ENCODE measurements at regions not wholly inside any gene's neighbourhood (a gene's known extent, or its start where the extent isn't known, plus 50 kb on each side); places are given as distances from the start of the nearest gene placed in this dataset.

GRCh38 chr6:119985952-119986736 is 636.6 kb upstream of the MAN1A1 start:
- H3K9me3 ChIP-seq (ENCODE audit: control insufficient read depth, insufficient read depth, low read length) = no peaks in the 10 kb centered on the region; the same call in 1 of the 2 replicates
- dilution Hi-C loops (cut with HindIII; ENCODE audit: low sequenced_read_pairs, unreplicated experiment) = no loop called here
- H2BK15ac ChIP-seq (ENCODE audit: low read depth, low read length) = no peak overlapping the region
- H3K36me3 ChIP-seq (ENCODE audit: control insufficient read depth, insufficient read depth, low read length) = no peaks in the 10 kb centered on the region
- no peak overlapping the region for H4K91ac ChIP-seq (ENCODE audit: insufficient read depth, low read depth, low read length)
- H4K5ac ChIP-seq (ENCODE audit: low read depth, low read length) = no peak overlapping the region
- H3K56ac ChIP-seq (ENCODE audit: extremely low read depth, insufficient read depth, low read length) = no peak overlapping the region
- H3K14ac ChIP-seq (replicated peaks; ENCODE audit: low read depth, low read length) = no peak overlapping the region
- intact Hi-C loops (cut with micrococcal nuclease) = no loop called here
- no TSS peak for BruUV-seq (replicated peaks)
- no peak overlapping the region for H2BK5ac ChIP-seq (ENCODE audit: low read depth, low read length, poor library complexity, severe bottlenecking)
- in situ Hi-C loops (cut with MboI; ENCODE audit: low sequenced_read_pairs) = no loop called here
- DNase-seq = no peak
- POLR2A ChIA-PET (ENCODE audit: unreplicated experiment) = no interaction called here
- no peak overlapping the region for H3K27ac ChIP-seq (ENCODE audit: insufficient read depth, low read length)
- H3K23ac ChIP-seq (ENCODE audit: low read depth, low read length) = no peak overlapping the region
- H3K79me1 ChIP-seq (ENCODE audit: low read depth in 1 of 2, low read length in 2 of 2) = no peaks in the 10 kb centered on the region
- no peak overlapping the region for H3K4me3 ChIP-seq (ENCODE audit: insufficient read depth, low read depth, low read length)
- H3K9me1 ChIP-seq (ENCODE audit: insufficient read depth, low read length) = no peaks in the 10 kb centered on the region
- no peak overlapping the region for H4K8ac ChIP-seq (ENCODE audit: low read depth in 2 of 2, low read length in 2 of 2)
- H2BK20ac ChIP-seq (ENCODE audit: low read depth, low read length) = no peak overlapping the region
- H4K20me1 ChIP-seq (ENCODE audit: insufficient read depth, low read length) = no peaks in the 10 kb centered on the region
- no peak for ATAC-seq (ENCODE audit: low read depth)
- H3K4me2 ChIP-seq (ENCODE audit: low read depth, low read length) = no peak overlapping the region
- no peak overlapping the region for H3K9ac ChIP-seq (ENCODE audit: low read depth, low read length)
- no peak for TF ChIP-seq RCOR1 (IDR thresholded peaks at IDR 0.05; ENCODE audit: insufficient replicate concordance, low read length)
- TF ChIP-seq, protein P1, sequence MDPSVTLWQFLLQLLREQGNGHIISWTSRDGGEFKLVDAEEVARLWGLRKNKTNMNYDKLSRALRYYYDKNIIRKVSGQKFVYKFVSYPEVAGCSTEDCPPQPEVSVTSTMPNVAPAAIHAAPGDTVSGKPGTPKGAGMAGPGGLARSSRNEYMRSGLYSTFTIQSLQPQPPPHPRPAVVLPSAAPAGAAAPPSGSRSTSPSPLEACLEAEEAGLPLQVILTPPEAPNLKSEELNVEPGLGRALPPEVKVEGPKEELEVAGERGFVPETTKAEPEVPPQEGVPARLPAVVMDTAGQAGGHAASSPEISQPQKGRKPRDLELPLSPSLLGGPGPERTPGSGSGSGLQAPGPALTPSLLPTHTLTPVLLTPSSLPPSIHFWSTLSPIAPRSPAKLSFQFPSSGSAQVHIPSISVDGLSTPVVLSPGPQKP (IDR thresholded peaks at IDR 0.05; ENCODE audit: borderline replicate concordance, low read depth, low read length) = no peak
- no peak for TF ChIP-seq FOS (IDR thresholded peaks at IDR 0.05; ENCODE audit: low read depth, low read length)
- TF ChIP-seq SMC3 (IDR thresholded peaks at IDR 0.05; ENCODE audit: low read depth, low read length) = no peak
- no peak overlapping the region for H2AK5ac ChIP-seq (ENCODE audit: low read depth, low read length)
- no peak overlapping the region for H2BK120ac ChIP-seq (ENCODE audit: low read depth, low read length)
- CTCF ChIA-PET = no interaction called here
- H2AK9ac ChIP-seq (replicated peaks; ENCODE audit: low read depth, low read length, poor library complexity) = no peak overlapping the region
- H3K27me3 ChIP-seq (ENCODE audit: control insufficient read depth, insufficient read depth, low read length) = no peaks in the 10 kb centered on the region
- H3K4ac ChIP-seq (ENCODE audit: low read depth, low read length) = no peak overlapping the region
- no peak overlapping the region for H2AFZ ChIP-seq (replicated peaks; ENCODE audit: low read length, poor library complexity)
- no peaks in the 10 kb centered on the region for H3K4me1 ChIP-seq (ENCODE audit: control insufficient read depth, insufficient read depth, low read length)
- no CpG with 5 or more reads among the region's 4 CpGs for WGBS, 2 experiments (ENCODE audit: extremely low coverage in 2 of 2, insufficient read length in 1 of 2)
- H3K18ac ChIP-seq (ENCODE audit: low read depth, low read length) = no peak overlapping the region

Measured in IMR-90 (cell line).